C4-2B (cell line): ENCODE measurements at regions not wholly inside any gene's neighbourhood (a gene's known extent, or its start where the extent isn't known, plus 50 kb on each side); places are given as distances from the start of the nearest gene placed in this dataset.

Source experiments
- CTCF ChIP-seq: fragments of 450-650 bp; conservative IDR thresholded peaks from 2 replicates; pipeline ENCODE4 v1.5.1; 2017; ENCODE audit warnings: mild to moderate bottlenecking
- ZFX ChIP-seq: fragments of 450-650 bp; IDR thresholded peaks from 2 replicates; pipeline ENCODE4 v1.6.1; 2017

GRCh38 chr10:30774261-30774660 is 144.7 kb upstream of the LYZL2 start:
- TF ChIP-seq CTCF (no peak), ZFX (no peak)
